AG08396 (cell line): ENCODE measurements at regions not wholly inside any gene's neighbourhood (a gene's known extent, or its start where the extent isn't known, plus 50 kb on each side); places are given as distances from the start of the nearest gene placed in this dataset.

ENCODE experiments used
- DNase-seq: peaks from one replicate; pipeline ENCODE4 v3.0.0; 2012; ENCODE audit warnings: low spot score, mixed read lengths

DNA sequence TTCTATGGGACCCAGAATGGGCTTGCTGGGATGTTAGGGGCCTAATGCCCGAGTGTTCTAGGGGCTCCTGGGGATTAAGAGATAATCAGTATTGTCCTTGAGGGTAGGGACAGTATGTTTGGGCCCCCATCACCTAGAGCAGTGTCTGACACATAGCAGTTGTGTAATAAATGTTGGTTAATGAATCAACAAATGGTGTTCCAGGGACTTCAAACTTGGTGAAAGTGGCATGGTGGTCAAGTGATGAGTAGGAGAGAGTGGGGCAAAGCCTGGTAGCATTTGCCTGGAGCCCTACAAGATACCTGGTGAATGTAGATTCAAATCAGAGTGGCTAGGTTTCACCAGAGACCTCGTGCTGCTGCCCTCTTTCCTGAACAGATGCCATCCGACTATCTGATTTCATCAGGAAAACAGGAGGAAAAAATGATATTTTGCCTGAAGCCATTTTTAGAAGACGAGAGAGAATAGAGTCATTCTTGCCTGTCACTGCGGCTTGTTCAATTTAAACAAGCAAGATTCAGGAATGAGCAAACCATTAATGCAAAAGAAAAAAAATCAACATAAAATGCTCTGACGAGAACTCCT is 117.3 kb downstream of the RPL22L1 start:
- no peak for DNase-seq

DNA sequence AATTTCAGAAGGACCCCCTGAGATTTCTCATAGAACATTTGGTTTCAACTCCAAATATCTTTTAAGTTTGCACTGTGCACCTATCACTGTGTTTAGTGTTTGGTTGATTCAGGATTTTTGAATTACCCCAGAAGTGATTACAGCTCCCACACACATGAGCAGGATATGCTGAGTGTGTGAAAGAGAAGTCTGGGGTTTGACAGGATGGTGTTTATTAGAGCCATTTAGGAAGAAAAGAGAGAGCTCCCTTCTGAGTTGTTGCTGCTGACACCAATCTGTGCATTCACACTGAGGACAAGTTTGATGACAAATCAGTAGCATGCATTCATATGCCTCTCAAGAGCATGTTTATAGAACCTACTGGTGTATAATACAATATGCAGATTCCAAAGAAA is 118.1 kb downstream of the RPL22L1 start:
- DNase-seq: no peak

DNA sequence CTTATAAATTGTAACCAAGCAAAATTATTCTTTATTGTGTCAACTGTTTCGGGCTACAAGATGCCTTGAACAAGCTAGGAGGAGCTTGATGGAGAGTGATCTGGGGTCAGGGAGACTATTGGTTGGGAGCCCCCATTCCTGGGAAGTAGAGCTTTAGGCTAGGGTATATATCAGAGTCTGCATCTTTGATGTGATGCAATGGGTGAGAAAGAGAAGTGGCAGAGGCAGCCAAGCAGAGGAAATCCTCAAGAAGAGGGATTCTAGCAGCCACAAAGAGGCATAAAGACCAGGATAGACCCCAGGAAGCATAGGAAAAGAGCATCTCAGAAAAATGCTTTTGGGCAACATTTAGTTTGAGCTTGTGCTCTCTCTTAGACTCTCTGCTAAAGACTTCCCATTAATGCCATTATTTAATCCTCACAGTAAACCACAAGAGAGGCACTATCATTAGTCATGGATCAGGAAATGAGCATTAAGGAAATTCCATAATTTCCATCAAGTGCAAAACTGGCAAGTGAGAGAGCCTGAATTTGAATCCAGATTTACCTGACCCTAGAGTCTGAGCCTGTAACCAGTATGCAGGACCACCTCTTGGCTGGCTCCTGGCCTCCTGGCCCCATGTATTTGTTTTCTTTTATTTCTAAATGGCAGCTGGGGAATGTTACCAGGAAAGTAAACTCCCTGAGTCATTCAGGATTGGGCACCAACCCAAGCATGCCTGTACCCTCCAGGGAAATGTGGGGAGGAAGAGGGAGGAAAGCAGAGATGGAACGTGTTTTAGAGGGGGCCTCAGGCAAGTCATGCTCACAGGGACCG is 118.7 kb downstream of the RPL22L1 start:
- peak; percentile 52 for DNase-seq

DNA sequence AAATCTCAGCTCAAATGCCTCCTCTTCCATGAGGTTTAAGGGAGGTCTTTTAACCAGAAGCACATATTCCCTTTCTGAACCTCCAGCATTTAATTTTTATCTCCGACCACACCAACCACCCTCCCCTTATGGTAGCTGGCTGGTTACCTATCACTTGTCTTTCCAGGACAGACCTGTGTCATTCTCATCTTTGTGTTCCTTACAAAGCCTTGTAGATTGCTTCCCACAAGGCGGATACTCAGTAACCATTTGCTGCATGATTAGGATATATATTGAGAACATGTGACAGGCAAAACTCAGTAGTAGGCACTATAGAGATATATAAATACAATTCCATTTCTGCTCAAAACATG is 119.5 kb downstream of the RPL22L1 start:
- DNase-seq: no peak

DNA sequence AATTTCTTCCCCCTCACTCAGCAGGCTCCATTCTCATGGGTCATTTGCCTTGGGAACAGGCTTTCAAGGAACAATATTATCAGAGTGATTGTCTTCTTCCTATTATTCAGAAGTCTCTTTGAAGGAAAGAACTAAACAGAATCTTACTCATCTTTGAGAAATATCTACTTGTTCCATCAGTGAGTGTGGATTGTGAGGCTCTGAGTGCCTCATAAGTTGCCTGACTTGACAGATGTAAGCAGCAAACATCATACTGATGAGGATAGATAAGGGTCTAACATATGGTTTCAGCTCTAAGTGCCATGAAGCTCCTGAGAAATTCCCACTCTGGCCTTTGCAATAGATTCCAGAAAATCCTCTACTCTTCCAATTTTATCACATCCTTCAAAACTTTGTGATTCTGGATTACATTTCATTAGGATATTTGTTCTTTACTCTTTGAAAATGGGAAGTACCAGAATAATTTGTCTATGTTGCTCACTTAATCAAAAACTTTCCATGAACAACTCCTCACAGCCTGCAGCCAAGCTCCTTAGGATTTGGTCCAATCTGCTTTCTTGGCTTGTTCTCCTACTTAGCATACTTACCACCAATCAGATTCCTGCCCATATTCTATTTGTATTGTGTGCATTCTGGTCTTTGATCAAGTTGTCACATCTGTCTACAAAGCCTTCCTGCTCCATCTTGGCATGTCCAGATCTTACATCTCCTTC is 120.1 kb downstream of the RPL22L1 start:
- DNase-seq: no peak

DNA sequence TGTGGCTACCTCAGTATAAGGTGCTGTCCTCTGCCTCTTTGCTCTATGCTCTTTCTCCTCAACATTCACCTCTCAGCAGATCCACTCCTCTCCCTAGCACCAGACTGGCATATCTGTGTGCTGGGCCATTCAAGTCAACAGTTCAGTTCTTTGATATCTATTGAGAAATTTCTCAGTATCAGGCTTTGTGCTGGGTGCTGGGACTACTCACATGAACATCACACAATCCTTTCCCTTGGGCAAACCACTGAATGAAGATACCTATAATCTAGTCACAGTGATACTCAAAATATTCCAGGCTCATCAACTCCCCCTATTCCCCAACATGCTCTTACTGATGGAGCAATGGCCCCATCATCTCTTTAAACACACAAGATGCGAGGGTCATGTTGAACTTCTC is 120.8 kb downstream of the RPL22L1 start:
- no peak for DNase-seq

DNA sequence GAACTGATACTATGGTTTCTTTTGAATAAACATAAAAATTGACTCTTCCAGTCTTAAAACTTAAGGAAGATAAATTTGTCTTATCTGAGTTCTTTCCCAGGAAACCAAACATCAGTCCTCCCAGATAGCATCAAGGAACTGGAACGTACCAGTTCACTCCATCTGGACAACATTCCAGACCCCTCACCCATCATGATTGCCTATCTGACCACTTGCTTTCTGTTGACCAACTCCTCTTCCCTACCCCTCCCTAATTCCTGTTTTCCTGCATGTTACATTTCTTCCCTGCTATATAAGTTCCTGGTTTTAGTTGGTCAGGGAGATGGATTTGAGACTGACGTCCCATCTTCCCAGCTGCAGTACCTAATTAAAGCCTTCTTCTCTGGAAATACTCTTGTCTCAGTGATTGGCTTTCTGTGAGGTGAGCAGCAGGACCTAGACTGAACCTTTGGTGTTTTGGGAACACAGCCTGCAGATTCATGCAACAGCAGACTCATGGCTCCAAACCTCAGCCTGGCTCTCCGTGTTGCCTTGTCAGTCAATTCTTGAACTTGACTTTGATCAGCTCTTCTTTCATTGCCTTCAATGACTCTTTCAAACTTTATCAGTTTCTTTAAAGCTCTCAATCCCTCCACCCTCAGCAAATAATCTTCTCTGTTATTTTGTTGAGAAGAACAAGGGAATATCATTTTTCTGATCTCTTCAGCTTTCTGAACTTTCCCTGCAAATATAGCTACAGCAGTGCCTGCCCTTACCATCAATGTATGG is 123.6 kb downstream of the RPL22L1 start:
- no peak for DNase-seq

DNA sequence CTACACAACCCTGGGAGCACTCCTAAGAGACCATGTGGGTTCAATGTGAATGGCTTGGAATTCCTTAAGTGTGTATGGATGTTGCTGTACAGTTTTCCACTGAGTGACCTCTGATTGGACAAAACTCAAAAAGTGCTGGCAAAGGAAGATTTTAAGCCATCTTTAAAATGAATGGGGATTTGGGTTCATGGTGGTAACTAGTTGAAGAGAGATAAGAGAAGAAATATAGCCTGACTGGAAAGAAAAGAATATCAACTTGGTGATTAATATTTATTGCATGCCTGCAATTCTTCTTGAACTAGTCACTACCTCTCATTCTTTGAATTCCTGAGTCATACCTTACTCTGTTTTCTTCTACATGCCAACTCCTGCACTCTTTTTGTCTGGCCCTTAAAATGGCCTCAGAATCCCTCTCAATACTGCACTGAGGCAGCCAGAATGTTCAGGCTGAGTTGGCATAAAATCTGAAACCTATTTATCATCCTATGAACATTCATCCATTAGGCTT is 124.7 kb downstream of the RPL22L1 start:
- DNase-seq: no peak

DNA sequence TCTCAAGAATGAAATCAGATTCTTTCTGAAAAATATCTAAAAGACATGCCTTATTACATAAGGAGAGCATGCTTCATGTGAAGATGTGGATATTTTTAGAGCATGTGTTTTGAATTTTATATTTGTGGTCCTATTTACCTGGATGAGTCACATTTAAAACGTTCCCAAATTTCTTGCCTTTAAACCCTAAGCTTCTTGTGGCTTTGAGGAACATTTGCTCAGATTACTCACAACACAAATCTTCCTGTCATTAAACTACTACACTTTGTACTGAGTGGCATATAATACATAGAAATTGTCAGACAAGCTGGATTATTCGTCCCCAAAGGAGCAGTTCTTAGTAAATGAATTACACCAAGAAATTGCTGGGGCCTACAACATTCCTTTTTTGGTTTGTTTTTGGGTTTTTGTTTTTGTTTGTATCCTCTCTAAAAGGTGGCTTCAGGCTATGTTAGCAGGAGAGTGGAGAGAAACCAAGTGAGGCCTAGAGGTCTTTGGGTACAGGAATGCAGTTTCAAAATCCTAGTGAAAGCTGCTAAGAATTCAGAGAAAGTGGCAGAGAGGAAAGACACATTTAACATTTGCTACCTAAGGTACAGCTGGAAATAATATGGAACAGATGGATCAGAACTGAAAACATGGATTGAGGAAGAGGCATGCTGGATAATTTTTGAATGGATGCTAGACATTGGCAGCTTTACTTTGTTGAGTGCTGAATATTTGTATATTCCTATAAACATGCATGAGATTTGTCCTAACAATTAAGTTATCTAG is 128.1 kb downstream of the RPL22L1 start:
- DNase-seq: no peak

DNA sequence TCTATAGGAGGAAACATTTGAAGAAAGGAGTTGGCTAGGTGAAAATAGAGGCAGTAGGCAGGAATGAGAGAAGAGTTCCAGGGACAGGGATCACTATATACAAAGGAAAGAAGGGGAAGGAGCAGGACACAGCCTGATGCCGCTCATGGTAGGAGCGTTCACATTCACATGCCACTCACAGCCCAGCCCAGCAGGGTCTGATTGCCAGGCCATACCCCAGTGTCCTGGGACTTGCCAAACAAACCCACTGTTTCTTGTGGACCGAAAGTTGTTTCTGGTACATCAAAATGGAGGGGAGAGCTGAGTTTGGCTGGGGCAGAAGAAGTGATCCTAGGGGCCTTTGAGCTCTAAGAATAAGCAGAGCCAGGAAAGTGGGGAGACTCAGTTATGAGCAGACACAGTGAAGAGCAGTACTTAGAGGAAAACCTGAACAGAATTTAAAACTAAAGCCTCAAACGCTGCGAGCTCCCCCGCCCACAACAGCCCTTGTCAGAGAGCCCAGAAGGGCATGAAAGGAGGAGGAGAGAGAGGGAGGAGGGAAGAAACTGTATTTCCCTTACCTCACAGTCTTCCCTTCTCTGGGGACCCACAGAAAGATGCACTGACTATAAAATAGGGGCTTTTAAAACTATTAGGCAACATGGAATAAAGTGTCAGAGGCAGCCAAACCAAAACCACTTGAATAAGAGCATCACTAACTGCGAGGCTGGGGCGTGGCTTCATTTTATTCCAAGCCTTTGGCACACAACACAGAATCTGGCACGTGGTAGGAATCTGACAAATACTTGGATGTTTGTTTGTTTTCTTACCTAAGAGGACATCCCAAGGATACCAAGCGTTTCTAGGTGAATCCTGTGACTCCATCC is 129.0 kb downstream of the RPL22L1 start:
- DNase-seq: peak; percentile 46

DNA sequence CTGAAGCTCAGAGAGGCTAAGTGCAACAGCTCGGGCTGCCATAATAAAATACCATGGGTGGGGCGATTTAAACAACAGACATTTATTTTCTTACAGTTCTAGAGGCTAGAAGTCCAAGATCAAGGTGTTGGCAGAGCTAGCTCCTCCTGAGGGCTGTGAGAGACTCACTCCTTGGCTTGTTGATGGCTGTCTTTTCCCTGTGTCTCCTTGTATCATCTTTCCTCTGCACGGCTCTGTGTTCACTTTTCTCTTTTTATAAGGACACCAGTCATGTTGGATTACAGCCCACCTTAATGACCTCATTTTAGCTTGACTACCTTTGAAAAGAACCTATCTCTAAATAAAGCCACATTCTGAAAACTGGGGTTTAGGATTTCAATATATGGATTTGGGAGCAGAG is 129.7 kb downstream of the RPL22L1 start:
- DNase-seq: no peak

DNA sequence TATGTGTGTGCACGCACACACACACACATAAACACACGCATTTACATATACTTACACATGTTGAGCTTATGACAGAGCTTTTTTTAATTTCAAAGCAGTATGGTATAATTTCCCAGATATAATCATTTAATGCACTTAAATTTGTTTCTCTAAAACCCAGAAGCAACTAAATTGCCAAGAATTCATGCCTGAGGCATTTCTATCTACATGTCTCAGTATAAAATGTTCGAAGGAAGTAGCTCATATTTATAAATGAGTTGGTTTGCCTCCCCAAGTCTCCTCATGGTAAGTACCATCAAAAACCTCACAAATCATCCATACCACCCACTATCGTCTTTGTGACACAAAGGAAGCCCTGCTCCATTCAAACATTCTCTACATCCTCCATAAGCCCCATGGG is 130.6 kb downstream of the RPL22L1 start:
- no peak for DNase-seq

DNA sequence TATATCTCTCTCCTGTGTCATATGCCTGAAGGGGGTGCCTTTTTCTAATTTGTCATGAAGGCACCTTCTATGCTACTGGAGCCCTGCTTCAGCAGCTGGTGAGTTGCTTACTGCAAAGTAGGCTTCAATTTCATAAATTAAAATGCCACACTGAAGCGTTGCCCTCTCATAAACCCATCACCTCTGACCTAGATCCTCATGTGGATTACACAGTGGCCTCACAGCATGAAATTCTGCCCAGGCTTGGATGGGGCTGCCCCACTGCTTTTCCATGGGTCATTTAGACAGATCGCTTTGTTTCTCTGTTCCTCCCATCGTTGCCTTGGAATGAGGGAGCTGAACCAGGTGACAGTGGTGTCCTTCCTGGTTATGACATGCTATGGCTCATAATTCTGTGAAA is 131.2 kb downstream of the RPL22L1 start:
- no peak for DNase-seq

DNA sequence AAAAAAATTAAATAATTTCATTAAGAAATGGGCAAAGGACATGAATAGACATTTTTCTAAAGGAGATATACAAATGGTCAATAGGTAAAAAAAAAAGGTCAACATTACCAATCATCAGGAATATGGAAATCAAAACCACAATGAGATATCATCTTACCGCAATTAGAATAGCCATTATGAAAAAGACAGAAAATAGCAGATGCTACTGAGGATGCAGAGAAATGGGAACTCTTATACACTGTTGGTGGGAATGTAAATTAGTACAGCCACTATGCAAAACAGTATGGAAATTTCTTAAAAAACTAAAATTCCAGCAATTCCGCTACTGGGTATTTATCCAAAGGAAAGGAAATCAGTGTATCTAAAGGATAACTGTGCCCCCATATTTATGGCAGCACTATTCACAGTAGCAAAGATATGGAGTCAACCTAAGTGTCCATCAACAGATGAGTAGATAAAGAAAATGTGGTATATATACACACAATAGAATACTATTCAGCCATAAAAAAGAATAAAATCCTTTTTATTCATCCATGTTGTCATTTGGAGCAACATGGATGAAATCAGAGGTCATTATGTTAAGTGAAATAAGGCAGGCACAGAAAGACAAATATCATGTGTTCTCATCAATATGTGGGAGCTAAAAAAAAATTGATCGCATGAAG is 132.4 kb downstream of the RPL22L1 start:
- DNase-seq: no peak

DNA sequence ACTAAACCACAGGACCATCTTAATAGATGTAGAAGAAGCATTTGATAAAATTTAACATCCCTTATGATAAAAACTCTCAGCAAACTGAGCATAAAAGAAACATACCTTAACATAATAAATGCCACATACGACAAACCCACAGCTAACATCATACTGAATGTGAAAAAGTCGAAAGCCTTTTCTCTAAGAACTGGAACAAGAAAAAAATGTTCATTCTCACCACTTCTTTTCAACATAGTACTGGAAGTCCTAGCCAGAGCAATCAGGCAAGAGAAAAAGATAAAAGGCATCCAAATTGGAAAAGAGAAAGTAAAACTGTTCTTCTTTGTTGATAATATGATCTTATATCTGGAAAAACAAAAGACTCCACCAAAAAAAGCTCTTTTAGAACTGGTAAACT is 134.2 kb downstream of the RPL22L1 start:
- no peak for DNase-seq

DNA sequence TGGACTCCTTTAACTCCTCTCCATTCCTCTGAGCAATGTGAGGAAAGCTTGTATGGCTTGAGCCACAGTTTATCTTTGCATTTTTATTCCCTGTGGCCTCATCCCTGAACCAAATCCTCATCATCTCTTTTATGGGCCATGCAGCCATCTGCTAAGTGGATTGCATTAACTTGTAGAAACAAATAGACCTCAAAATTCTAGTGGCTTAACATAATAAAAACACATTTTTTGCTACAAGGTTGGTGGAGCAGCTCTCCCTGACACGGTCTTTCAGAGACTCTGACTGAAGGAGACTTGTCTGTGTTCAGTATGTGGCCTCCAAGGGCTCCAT is 135.3 kb downstream of the RPL22L1 start:
- no peak for DNase-seq

DNA sequence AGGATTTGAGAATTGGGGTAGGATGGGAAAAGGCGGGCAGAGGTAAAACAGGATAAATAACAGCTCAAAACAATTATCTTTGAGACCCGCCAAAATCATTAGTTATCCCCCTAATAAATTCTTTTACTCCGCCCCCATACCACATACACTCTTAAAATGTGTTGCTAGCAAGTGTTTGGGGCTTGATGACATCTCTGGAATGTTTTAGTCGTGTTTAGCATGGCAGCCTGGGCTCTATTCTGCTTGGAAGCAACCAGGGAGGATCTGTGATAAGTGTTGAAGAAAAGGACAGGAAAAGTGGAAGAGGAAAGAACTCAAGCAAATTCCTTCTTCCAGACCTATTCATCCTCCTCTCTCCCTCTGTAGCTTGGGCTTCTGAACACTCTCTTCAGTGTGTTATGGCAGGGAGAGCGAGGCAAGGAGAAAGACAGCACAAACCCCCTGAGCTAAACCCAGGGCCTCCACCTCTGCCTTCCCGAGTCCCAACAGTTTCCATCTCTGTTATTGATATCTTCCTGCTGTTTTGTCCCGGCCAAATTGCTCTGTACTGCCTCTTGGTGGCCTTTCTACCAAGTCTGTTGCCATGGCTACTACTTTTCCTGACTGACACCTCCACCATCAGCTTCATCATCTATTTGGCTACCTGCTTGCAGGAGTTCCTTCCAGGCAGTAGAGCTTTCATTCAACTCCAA is 135.8 kb downstream of the RPL22L1 start:
- no peak for DNase-seq

DNA sequence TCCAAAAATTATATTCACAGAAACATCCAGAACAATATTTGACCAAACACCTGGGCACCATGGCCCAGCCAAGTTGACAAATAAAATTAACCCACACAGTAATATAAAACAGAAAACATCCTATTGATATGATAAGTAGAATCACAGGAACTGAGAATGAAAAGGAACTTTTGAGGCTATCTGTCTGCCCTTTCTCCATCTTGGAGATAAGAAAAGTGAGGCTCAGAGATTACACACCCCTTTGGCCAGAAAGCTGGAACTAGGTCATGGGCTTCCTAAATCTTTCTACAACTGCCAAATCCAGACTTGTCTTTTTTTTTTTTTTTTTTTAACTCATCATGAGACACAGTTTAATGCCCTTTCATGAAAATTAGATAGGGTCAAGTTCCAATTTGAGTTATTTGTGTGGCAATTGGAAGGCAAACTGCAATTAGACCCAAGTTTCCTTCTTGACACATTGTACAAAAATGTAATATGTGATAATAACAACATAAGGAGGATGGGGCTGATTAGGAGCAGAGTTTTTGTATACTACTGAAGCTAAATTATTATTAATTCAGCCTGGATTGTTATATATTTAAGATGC is 137.2 kb downstream of the RPL22L1 start:
- DNase-seq: no peak

DNA sequence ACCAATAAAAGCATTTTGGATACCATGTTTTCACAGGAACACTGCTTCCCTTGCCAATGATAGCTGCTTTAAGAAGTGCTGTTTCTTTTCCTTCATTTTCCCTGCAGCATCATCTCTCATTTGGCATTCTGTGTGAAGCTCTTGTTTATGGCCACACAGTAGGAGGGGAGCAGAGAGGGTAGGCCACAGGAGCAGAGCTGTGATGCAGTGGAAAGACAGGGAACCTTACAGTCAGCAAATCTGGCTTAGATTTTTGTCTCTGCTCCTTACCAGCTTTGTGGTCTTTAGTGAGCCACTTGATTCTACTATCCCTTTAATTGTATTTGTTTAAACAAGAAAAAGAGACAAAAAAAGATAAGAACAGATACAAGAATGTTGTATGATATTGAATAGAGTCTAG is 138.7 kb downstream of the RPL22L1 start:
- DNase-seq: no peak
